C4-2B (cell line): ENCODE measurements at regions not wholly inside any gene's neighbourhood (a gene's known extent, or its start where the extent isn't known, plus 50 kb on each side); places are given as distances from the start of the nearest gene placed in this dataset.
A peak's percentile ranks its signal among the peaks of the same experiment; 100 is the strongest.

Experiments used
- H3K27ac ChIP-seq: fragments of 450-650 bp; 2 replicates; pipeline ENCODE4 v1.5.1; 2017
- CTCF ChIP-seq: fragments of 450-650 bp; conservative IDR thresholded peaks from 2 replicates; pipeline ENCODE4 v1.5.1; 2017; ENCODE audit warnings: mild to moderate bottlenecking
- ZFX ChIP-seq: fragments of 450-650 bp; IDR thresholded peaks from 2 replicates; pipeline ENCODE4 v1.6.1; 2017

DNA sequence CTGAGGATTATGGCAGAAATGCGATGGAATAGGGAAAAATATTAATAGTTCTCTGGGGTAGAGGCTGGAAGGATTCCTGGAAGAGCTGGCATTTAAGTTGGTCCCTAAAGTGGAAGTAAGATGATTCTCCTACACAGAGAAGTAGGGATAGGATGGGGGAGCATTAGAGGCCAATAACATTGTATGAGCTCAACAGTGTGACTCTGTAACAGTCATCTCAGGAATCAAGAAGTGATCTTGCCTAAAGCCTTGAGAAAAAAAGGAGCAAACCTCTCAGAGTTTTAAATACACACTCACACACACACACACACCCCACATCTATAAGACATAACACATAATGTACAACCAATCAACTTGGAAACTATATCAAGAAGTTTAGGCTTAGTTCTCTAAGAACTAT lies 117.7 kb upstream of the CDK1 start:
- H3K27ac ChIP-seq: no peak overlapping the region
- TF ChIP-seq ZFX: no peak
- TF ChIP-seq CTCF: no peak

DNA sequence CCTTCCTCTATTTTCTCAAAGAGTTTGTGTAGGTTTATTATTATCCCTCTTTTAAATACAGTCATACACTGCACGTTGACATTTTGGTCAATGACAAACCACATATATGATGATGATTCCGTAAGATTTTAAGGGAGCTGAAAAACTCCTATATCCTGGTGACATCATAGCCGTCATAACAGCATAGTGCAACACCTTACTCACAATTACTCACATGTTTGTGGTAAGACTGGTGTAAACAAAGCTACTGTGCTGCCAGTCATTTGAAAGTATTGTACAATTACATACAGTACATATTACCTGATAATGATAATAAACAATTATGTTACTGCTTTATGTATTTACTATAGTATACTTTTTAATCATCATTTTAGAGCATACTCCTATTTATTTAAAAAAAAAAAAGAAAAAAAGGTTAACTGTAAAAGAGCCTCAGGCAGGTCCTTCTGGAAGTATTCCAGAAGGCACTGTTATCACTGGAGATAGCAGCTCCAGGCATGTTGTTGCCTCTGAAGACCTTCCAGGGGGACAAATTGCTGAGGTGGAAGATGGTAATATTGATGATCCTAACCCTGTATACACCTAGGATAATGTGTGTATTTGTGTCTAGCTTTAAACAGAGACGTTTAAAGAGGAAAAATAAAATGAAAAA lies 123.3 kb upstream of the CDK1 start:
- no peak overlapping the region for H3K27ac ChIP-seq
- TF ChIP-seq CTCF: no peak
- no peak for TF ChIP-seq ZFX

DNA sequence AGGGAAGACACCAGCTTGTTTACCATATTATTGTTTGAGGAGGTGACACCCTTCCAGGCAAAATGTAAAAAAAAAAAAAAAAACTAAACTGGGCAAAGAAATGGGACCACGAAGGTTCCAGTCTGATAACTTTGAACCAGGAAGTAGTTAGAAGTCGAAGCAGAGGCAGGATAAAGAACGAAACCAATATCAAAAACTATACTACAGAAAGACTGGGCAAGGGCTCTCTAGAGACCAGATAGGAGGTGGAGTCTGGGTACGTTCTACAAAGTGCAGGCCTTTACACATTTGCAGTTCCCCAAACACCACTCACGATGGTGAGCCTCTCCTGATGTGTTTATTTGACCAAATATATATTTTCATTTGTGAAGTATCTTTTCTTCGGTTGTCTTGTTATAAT lies 125.7 kb upstream of the CDK1 start:
- TF ChIP-seq CTCF: no peak
- TF ChIP-seq ZFX: no peak

DNA sequence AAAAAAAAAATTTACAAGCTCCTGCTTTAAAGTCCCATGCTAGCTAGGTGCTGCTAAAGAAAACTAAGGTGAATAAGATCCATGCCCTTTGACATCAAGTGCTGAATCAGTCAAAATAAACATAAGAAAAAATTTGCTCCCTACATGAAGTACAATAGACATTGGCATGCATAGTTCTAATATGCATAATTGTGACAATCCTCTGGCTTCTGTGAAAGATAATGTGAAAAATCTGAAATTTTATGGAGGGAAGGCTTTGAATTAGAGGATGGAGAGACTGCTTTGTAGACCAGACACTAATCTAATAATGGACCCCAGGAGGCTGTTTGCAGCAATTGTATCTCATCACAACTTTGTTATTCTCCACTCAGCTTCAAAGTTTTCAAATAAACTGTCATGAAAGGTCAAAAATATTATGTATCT lies 127.9 kb upstream of the CDK1 start:
- TF ChIP-seq ZFX (no peak), CTCF (no peak)
- H3K27ac ChIP-seq: peak overlapping the region; percentile 29; the same call in 1 of the 2 replicates

More for the DNA sequence above, 125.7 kb upstream of the CDK1 start:
- H3K27ac ChIP-seq: no peak overlapping the region

DNA sequence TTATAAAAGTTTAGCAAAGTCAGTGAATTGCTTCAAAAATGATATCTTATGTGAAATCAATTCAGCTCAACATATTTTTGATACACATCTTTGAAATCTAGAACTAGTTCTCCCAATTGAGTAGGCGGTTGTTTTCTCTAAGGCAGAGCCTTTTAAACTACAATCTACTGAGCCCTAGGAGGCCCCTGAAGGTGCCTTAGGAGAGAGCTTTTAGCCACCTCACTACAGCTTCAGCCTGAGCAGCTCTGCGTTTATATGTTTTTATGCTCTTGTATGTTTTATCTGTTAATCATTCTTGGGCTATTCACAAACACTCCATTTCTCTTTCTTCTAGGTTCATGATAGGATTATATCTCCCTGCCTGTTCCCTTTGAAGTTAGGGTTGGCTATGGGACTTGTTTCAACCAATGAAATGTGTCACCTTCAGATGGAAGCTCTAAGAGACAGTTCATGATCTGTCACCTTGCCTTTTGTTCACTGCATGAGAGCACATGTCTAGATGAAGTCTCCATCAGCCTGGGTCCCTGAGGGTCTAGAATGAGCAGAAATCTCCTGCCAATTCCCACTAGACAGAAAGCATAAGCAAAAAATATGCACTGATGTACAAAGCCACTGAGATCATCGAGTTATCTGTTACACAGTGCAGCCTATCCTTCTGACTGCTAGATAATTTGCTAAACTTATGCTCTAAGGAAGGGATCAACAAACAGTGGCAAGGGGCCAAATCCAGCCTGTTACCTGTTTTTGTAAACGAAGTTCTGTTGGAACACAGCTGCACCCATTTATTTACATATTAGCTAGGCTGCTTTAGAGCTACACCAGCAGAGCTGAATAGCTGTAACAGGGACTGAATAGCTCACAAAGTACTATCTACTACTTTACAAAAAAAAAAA lies 128.5 kb upstream of the CDK1 start:
- peak overlapping the region; percentile 66; the same call in 1 of the 2 replicates for H3K27ac ChIP-seq
- no peak for TF ChIP-seq ZFX
- no peak for TF ChIP-seq CTCF

DNA sequence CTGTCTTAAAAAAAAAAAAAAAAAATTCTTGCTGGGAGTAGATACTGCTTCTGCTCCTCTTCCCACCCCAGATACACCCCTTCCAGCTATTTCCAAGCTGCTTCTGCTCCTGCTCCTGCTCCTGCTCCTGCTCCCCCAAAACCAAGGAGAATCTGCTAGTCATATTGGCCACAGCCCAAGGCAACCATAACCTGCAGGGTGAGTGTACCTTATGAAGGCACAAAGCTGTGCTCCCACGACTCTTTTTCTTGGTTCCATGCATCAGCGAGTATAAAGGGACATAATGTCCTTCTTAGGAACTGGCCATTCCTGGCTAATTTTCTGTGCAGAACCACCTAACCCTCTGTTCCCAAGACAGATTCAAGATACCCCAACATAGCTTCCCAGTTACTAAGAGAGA lies 129.5 kb upstream of the CDK1 start:
- TF ChIP-seq CTCF (no peak), ZFX (no peak)
- H3K27ac ChIP-seq: peak overlapping the region; percentile 54
